ENCODE measurements at regions not wholly inside any gene's neighbourhood (a gene's known extent, or its start where the extent isn't known, plus 50 kb on each side); places are given as distances from the start of the nearest gene placed in this dataset.

GRCh38 chr5:101585366-101585765 lies 682.3 kb upstream of the ST8SIA4 start:
- Histone ChIP-seq H2AK5ac (ENCODE audit: insufficient read length, low read length) (no peak overlapping the region), H4K20me1 (ENCODE audit: control insufficient read depth, insufficient read depth, insufficient read length) (no peaks in the 10 kb centered on the region), H4K8ac (replicated peaks; ENCODE audit: insufficient read length, low read depth, low read length) (no peak overlapping the region), H3K9ac (ENCODE audit: extremely low read depth, insufficient read length, low read length) (no peak overlapping the region), H3K79me2 (ENCODE audit: insufficient read depth, low read length) (no peaks in the 10 kb centered on the region), H3K56ac (ENCODE audit: insufficient read length, low read depth, low read length) (no peak overlapping the region), H3T11ph (ENCODE audit: low read length) (no peak overlapping the region), H2BK120ac (ENCODE audit: low read depth, low read length, poor library complexity, severe bottlenecking) (no peak overlapping the region), H3K9me3 (ENCODE audit: control insufficient read depth, low read depth, low read length) (no peaks in the 10 kb centered on the region), H3K4ac (ENCODE audit: low read depth, low read length) (no peak overlapping the region), H3K4me1 (ENCODE audit: insufficient read depth, low read length) (no peaks in the 10 kb centered on the region), H2BK20ac (ENCODE audit: low read depth, low read length, poor library complexity, severe bottlenecking) (no peak overlapping the region), H3K79me1 (ENCODE audit: insufficient read depth, low read depth, low read length, poor library complexity, severe bottlenecking) (no peaks in the 10 kb centered on the region), H3K14ac (ENCODE audit: insufficient read depth, low read length) (no peak overlapping the region), H3K23ac (ENCODE audit: insufficient read length, low read depth, low read length) (no peak overlapping the region), H2AFZ (ENCODE audit: low read length) (no peak overlapping the region), H3K27me3 (ENCODE audit: insufficient read depth, low read length) (no peaks in the 10 kb centered on the region), H4K91ac (ENCODE audit: insufficient read length, low read depth, low read length) (no peak overlapping the region), H3K18ac (ENCODE audit: insufficient read length, low read depth, low read length) (no peak overlapping the region), H3K4me2 (ENCODE audit: insufficient read depth, insufficient read length, low read length) (no peak overlapping the region), H2BK12ac (ENCODE audit: insufficient read length, low read depth, low read length) (no peak overlapping the region), H3K23me2 (ENCODE audit: insufficient read length, low read depth, low read length, poor library complexity, severe bottlenecking) (no peaks in the 10 kb centered on the region), H2BK5ac (ENCODE audit: insufficient read length, low read length) (no peak overlapping the region), H2BK15ac (ENCODE audit: low read depth, low read length) (no peak overlapping the region), H4K5ac (ENCODE audit: insufficient read length, low read depth, low read length) (no peak overlapping the region), H3K27ac (ENCODE audit: insufficient read length, low read depth, low read length) (no peak overlapping the region)
- Mint-ChIP-seq H3K36me3 (ENCODE audit: insufficient read depth in 1 of 3, low read depth in 3 of 3) (peaks cover 0 to 4% (median 0%) of the 10 kb centered on the region in 3 experiments; a peak in 1 of 7 replicates), H3K27ac (no peak overlapping the region), H3K4me1 (no peaks in the 10 kb centered on the region), H3K27me3 (ENCODE audit: low read depth) (no peaks in the 10 kb centered on the region), H3K4me3 (no peak overlapping the region), H3K9me3 (no peaks in the 10 kb centered on the region; a peak in 1 of 5 replicates)
- no peak for TF ChIP-seq CTCF (conservative IDR thresholded peaks at IDR 0.05)
- DNase-seq, result no peak
- no CpG with 5 or more reads among the region's 1 CpG for WGBS (ENCODE audit: extremely low coverage, insufficient read length, low lambda C conversion rate)

Measured in H9 (cell line).